RWPE1 (cell line): ENCODE measurements at regions not wholly inside any gene's neighbourhood (a gene's known extent, or its start where the extent isn't known, plus 50 kb on each side); places are given as distances from the start of the nearest gene placed in this dataset.

Source experiments
- CTCF ChIA-PET: fragments of 350-600 bp; sonication (Branson Sonifier 250); formaldehyde crosslinking; extraction: SDS; loops from one replicate; lab custom pipeline; 2021; lab: Yijun Ruan, JAX
- POLR2A ChIA-PET: fragments of 400-600 bp; formaldehyde crosslinking; extraction: SDS; loops from one replicate; lab custom pipeline; 2020; ENCODE audit warnings: antibody characterized with exemption; ENCODE audit not compliant: low non-redundant PET; lab: Yijun Ruan, JAX
- DNase-seq: peaks from one replicate; pipeline ENCODE4 v3.0.0; 2012; ENCODE audit warnings: low spot score
- H3K27ac ChIP-seq: fragments of 450-650 bp; 2 replicates; pipeline ENCODE4 v1.5.1; 2017
- TF ChIP-seq, protein P1 (sequence below): fragments of 450-650 bp; conservative IDR thresholded peaks from 2 replicates; pipeline ENCODE4 v1.5.1; 2017; ENCODE audit warnings: low read depth, mild to moderate bottlenecking

DNA sequence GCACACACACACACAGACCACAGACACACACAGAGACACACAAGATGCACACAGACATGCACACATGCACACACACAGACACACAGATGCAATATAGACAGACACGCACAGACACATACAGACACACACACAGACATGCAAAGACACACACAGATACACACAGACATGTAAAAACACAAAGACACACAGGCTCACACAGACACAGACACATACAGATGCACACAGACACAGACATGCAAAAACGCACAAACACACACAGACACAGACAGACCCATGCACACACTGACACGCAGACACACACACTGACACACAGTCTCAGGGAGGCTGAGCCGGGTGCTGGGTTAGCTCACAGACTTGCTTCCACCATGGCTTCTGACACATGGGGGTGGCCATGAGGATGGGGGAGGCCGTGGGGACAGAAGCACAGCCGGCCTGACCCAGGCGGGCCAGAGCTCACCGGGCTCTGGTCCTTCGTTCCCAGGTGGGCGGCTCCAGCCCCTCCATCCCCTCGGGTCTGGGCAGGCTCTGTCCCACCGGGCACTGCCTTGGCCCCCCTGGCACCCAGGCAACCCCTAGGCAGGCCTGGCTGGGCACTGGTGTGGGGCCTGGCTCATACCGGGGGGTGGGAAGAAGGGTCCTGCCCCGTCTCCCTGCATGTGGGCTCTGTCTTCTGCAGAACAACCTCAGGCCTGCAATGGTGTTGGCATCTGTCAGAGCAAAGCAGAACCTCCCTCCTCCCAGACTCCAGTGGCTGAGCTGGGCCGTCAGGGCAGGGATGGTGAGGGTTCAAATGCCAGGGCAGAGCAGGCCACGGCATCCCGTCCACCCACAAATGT is 1489.5 kb downstream of the BRD1 start:
- no peak overlapping the region for H3K27ac ChIP-seq
- POLR2A ChIA-PET, result no interaction called here
- CTCF ChIA-PET, result no interaction called here
- no peak for DNase-seq
- TF ChIP-seq, protein P1, sequence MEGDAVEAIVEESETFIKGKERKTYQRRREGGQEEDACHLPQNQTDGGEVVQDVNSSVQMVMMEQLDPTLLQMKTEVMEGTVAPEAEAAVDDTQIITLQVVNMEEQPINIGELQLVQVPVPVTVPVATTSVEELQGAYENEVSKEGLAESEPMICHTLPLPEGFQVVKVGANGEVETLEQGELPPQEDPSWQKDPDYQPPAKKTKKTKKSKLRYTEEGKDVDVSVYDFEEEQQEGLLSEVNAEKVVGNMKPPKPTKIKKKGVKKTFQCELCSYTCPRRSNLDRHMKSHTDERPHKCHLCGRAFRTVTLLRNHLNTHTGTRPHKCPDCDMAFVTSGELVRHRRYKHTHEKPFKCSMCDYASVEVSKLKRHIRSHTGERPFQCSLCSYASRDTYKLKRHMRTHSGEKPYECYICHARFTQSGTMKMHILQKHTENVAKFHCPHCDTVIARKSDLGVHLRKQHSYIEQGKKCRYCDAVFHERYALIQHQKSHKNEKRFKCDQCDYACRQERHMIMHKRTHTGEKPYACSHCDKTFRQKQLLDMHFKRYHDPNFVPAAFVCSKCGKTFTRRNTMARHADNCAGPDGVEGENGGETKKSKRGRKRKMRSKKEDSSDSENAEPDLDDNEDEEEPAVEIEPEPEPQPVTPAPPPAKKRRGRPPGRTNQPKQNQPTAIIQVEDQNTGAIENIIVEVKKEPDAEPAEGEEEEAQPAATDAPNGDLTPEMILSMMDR, result no peak

- CTCF ChIA-PET, result no interaction called here
- H3K27ac ChIP-seq, result no peak overlapping the region
- no peak for DNase-seq
- TF ChIP-seq, protein P1, result no peak
- POLR2A ChIA-PET, result no interaction called here
Observed at GRCh38 chr22:48336339-48337060, 1491.2 kb downstream of the BRD1 start.

DNA sequence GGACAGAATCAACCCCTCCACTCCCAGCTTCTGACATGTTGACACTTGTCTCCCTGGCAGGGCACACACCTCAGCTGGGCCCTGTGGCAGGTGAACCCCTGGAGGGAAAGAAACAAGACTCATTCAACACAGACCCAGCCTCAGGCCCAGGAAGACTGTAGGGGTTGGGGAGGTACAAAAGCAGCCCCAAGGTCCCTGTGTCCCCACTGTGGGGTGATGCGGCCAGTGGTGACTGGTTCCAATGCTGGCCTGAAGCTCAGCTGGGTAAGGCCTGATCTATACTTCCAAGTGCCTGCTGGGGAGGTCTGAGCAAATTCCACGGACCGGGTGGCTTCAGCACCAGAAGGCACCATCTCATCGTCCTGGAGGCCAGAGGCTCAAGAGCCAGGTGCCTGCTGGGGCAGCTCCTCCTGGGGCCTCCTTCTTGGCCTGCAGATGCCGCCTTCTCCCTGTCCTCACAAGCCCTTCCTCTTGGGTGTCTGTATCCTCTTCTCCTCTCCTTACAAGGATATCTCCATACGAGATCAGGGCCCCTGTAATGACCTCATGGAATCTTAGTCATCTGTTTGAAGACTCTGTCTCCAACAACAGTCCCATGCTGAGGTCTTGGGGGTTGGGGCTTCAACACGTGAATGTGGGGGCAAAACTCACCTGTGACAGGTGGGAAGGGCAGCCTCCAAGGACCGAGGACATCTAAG is 1492.1 kb downstream of the BRD1 start:
- DNase-seq, result no peak
- ChIA-PET POLR2A (no interaction called here), CTCF (interaction anchor here (0.6 kb wide), 1 partner anchor 595 kb away, joined by 6 read pairs; no protein-coding TSS in a partner anchor)
- no peak overlapping the region for H3K27ac ChIP-seq
- TF ChIP-seq, protein P1, result no peak

DNA sequence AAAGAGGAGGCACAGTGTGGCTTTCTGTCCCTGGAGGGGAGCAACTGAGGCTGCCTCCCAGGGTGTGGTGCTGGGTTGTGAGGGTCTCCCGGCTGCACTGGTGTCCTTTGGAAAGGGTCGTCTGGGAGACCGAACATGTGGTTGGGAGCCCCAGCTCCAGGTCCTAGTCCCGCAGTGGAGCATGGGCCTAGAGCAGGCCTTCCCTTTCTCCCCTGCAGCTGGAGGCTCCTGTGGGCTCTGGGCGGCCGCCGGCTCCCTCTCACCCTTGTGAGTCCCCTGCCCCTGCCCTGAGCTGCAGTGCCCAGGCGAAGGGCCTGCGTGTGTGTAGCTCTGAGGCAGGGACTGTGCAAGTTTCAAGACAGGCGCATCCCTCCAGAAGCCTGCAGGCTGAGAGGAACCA is 1492.7 kb downstream of the BRD1 start:
- CTCF ChIA-PET, result no interaction called here
- DNase-seq, result no peak
- TF ChIP-seq, protein P1, result no peak
- POLR2A ChIA-PET, result no interaction called here
- no peak overlapping the region for H3K27ac ChIP-seq

GRCh38 chr22:48333816-48334735 is 1493.6 kb downstream of the BRD1 start:
- TF ChIP-seq, protein P1, result no peak
- POLR2A ChIA-PET, result no interaction called here
- CTCF ChIA-PET, result no interaction called here
- no peak overlapping the region for H3K27ac ChIP-seq
- DNase-seq, result no peak
